GM18868 (cell line): ENCODE measurements at regions not wholly inside any gene's neighbourhood (a gene's known extent, or its start where the extent isn't known, plus 50 kb on each side); places are given as distances from the start of the nearest gene placed in this dataset.
"Not testable (repeated sequence)": the region's sequence is repeated elsewhere in the genome, so short reads cannot be mapped to it uniquely, and the experiment has no call there.

Experiments used
- ATAC-seq: cut with Tn5 transposase; IDR thresholded peaks from one replicate; pipeline ENCODE4 v1.9.1; 2021; ENCODE audit warnings: mild to moderate bottlenecking, moderate library complexity; ENCODE audit not compliant: unreplicated experiment

- ATAC-seq = not testable (repeated sequence)
Measured at GRCh38 chr17:64800987-64801386, 118.3 kb downstream of the LRRC37A3 start.

DNA sequence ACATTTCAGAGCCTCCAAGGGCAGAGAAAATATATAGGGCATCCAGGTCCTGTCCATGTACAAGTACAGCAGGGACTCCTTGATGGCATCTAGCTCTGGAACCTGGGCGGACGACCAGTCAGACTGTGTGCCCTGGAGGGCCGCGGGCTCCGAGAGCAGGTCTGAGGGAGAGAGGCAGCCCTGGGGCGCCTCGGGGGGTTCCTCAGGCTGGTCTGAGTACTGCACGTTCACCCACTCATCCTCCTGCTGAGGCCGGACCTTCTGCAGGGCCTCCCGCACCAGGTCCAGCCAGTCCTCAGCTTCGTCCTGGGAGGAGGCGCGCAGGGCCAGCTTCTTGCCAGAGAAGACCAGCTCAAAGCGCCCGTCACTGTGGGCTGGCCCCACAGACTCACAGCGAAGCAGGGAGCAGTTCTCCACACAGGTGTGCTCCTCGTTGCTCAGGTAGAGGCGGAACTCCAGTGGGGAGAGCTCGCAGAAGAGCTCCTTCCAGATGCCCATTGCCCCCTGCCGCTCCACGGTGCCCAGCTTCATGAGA, 118.8 kb downstream of the LRRC37A3 start:
- ATAC-seq = not testable (repeated sequence)

- not testable (repeated sequence) for ATAC-seq
Measured at GRCh38 chr17:64799543-64800188, 119.6 kb downstream of the LRRC37A3 start.

DNA sequence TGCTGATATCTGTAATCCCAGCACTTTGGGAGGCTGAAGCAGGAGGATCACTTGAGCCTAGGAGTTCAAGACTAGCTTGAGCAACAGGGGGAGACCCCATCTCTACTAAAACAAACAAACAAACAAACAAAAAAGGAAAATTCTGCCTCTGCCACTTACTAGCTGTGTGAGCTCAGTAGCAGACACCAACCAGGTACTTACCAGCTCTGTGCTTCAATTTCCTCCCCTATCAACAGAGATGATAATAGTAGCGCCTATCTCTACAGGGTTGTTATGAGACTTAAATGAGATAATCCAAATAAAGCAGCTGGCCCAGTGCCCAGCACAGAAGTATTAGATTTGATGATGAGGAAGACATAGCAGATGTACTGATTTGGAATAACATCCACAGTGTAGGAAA, 120.3 kb downstream of the LRRC37A3 start:
- not testable (repeated sequence) for ATAC-seq

DNA sequence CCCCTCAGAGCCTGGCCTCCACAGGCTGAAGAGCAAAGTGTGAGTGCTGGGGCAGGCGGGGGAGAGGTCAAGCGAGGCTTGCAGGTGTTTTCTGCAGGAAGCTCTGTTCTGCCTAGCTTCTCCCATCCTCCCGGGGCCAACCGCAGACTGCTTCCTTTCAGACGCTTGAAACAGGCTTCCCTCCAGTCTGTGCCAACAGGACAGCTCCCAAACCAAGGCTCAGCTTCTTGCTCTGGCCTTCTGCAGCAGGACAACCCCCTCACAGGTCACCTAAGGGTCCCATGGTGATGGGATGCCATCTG, 120.8 kb downstream of the LRRC37A3 start:
- ATAC-seq = not testable (repeated sequence)

DNA sequence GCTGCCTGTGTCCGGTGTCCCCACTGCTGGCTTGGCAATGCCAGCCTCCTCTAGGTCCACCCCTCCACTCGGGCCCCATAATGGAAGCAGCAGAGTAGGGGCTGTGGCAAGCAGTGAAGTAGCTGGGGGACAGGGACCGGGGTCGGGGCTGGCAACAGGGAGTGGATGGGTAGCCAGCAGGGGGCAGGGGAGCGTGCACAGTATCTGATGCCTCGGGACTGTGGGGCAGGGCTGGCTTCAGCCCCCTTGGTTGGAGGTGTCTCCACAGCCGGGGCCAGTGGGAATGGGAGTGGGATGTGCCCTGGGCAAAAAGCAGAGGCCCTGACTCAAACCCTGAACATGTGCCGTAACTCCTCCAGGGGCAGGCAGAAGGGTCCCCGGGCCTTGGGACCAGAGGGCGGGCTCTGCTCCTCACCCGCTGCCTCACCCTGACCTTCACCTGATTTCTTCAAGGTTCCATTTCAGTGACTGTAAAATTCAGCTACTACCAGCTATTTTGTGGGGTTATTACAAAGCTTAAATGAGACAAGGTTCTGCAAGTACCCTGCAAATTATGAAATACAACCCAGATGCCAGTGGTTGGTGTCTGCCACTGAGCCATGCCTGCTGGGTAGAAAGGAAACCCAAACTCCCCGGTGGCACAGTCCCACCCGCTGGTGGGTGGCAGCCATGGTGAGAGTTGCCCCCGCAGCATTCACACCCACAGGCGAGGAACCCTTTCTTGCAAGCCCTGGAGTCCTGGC, 121.4 kb downstream of the LRRC37A3 start:
- ATAC-seq = not testable (repeated sequence)

DNA sequence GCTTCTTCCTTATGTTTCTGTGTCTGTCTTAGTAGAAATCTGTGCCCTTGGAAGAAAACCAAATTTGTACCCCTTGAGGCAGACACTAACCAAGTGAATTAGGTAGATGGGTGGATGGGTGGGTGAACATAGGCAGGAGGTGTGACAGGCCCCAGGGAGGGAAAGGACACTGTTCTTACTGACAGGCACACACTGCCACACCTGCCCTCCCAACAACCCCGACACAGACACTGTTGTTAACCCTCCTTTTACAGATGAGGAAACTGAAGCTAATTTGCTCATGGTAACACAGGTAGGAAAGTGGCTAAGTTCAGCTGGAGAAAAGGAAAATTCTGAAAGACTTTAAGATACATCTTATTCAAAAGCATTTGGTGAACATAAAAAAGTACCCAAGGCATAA, 123.9 kb downstream of the LRRC37A3 start:
- ATAC-seq = not testable (repeated sequence)

DNA sequence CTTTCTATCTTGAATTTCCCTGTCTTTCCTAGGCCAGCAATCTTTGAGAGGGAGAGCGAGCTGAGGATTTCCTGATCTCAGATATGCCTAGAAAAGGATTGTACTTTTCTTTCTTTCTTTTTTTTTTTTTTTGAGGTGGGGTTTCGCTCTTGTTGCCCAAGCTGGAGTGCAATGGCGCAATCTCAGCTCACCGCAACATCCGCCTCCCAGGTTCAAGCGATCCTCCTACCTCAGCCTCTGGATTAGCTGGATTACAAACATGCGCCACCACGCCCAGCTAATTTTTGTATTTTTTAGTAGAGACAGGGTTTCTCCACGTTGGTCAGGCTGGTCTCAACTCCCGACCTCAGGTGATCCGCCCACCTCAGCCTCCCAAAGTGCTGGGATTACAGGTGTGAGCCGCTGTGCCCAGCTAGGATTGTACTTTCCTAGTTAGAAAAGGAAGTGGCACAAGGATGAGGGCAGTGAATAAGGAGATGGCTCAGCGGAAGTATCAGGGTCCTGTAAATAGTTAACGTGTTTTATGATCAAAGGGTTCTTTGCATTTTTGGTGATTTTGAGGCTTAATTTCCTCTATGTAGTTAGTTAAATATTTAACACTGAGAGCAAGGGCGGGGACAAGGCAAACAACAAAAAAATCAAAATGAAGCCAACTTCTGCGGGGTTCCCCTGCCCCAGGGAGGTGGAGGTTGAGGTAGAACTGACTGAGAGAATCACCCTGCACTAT, 124.6 kb downstream of the LRRC37A3 start:
- not testable (repeated sequence) for ATAC-seq

DNA sequence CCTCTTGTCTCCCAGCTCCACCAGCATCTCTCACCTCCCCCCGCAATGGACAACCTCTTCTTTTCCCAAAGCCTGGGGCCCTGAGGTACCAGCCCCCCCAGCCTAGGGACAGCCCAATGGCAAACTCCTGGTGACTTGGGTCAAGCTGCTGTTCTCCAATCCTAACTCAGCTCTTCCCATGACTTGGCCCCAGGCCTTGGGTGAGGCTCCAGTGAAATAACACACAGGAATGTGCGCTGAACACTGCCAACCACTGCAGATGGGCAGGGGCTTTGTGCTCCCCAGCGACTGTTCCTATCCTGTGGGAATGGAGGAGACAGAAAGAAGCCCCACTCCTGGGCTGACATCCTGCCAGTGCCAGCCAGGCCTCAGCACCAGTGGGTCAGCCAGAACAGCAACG, 125.2 kb downstream of the LRRC37A3 start:
- not testable (repeated sequence) for ATAC-seq

DNA sequence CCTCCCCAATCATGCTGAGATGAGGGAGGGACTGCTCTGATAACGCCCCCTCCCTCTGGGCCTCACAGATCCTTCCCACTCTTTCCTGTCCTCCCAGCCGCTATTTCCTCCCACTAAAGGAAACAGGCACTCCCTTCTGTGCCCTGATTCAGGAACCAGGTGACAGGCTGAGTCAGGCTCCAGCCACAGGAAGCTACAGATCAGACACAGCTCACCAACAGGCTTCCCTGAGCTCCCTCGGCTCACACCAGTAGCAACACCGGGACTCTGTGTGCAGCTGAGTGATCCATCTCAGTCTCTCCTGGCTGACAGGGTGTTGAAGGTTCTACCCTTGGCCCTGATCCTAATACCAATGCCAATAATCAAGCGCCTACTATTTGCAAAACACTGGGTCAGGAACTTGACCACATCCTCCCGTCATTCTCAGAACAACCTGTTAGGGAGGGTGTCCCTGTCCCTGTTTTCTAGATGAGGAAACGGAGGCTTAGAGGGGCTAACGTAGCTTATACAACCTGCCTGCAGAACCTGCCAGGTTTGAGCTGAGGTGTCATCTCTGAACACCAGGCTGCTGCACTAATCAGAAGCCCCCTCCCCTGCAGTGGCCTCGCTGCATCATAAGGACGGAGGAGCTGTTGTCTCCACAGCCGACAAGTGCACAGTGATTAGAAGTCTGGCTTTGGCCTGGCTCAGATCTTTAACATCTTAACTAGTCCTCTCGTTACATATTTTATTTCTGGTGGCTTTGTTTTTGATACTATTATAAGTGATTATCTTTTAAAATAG, 126.3 kb downstream of the LRRC37A3 start:
- ATAC-seq = not testable (repeated sequence)

DNA sequence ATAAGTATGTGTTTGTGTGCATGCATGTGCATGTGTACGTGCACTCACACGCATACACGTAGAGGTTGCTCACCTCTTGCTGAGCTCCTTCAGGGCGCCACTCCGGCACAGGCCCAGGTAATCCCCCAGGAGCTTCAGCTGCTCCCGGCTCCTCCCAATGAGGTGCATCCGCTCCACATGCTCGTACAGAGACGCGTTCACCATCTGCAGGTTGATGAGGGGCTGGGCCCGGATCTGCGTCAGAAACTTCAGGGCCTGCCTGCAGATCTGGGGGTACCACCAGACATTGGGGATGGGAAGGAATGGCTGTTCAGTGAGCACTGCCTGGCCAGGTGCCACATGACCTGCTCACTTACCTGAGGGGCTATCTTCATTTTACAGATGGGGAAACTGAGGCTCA, 127.0 kb downstream of the LRRC37A3 start:
- ATAC-seq = not testable (repeated sequence)

DNA sequence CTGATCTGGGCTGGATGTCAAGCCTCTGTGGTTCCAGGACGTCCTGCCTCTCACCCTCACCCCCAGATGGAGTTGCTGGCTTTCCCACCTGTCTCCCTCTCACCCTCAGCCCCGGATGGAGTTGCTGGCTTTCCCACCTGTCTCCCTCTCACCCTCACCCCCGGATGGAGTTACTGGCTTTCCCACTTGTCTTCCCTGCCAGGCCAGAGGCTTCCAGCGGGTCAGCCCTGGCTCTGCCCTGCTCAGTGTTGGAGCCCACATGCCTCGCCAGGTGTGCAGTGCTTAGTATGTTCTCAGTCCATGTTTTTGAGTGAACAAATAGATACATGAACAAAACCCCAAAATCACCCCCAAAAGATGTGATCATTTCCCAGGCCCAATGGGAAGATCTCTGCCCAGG, 127.6 kb downstream of the LRRC37A3 start:
- ATAC-seq = not testable (repeated sequence)

GRCh38 chr17:64791226-64791625, 128.1 kb downstream of the LRRC37A3 start:
- not testable (repeated sequence) for ATAC-seq

DNA sequence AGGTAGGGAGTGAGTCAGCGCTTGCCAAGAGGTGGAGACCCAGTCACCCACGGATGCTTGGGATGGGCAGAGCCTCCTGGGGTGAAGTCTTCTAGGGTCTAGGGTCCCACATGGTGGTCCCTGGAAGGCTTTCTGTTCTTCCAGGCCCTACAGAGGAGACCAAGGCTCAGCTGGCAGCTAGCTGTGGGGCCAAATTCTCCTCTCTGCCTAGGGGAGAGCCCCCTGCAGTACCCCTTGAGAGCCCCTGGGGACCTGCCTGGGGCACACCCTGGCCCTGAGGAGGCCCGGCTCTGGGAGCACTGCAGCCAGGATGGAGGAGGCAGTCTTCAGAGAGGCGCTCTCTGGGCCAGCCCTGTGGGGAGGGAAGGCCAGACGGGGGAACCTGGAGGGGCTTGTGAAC, 128.6 kb upstream of the SMURF2 start:
- not testable (repeated sequence) for ATAC-seq

DNA sequence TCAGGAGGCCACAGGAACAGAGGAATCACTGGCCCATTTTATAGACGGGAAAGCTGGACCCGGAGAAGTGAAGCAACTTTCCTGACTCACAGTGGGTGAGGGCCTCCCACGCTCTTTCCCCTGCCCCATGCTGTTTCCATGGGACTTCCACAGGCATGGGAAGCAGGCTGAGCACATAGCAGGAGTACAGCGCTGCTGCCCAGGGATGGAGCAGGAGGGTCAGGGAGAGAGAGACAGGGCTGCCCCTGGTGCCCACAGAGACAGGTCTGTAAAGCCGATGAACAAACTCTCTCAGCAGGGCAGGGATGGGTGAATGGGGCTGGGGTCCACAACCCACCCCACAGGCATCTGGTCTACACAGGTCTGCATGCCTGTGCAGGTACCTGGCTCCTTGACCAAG, 128.1 kb upstream of the SMURF2 start:
- not testable (repeated sequence) for ATAC-seq

- not testable (repeated sequence) for ATAC-seq
Measured at GRCh38 chr17:64789061-64789445, 126.9 kb upstream of the SMURF2 start.

DNA sequence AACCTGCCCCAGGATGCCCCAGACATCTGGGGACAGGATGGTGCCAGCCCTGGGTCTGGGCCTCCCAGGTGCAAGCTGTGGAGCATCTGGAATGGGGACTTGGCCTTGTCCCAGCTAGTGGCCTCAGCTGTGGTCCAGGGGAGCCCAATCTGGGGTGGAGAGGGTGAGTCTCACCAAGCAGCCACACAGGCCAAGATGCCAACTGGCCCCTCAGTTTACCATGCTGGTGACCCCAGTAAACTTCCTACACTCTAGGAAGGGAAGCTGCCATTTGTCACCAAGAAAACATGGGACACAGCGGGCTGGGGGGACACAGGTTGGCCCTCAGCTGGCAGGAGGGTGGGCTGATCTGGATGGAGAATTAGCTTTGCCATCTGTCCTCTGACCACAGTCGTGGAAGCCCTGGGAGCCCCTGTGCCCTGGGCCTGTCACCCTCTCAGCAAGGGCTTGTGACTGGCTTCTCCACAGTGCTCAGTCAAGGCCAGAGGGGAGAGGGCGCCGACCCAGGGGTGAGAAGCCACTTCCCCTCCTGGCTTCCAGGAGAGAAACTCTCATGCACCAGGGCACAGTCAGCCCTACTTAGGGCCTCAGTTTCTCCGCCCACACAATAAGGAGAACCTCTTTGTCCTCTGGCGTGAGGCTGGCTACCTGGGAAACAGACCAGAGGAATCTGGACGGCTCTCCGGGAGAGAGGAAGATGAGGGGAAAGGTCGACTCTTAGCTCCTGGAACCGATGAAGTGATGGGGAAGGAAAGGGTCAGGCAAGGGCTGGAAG, 126.4 kb upstream of the SMURF2 start:
- ATAC-seq = no peak

DNA sequence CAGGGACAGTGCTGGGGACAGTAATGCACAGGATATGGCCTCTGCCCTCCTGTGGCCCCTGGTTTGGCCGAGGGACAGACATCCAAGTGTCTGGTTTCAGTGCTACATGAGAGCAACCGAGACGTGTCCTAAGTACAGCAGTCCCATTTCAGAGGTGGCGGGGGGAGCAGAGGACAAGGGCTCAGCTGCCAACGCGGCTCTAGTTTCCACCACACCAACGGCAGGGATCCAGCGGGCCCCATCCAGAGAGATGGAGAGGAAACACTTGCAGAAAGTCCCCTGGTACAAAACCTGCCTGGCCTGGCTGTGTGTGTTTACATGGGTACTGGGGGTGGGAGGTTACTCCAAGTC, 125.8 kb upstream of the SMURF2 start:
- no peak for ATAC-seq

- ATAC-seq = no peak
Measured at GRCh38 chr17:64787255-64787920, 125.3 kb upstream of the SMURF2 start.

GRCh38 chr17:64786337-64786736, 124.2 kb upstream of the SMURF2 start:
- no peak for ATAC-seq
